IMR-90 (cell line): ENCODE measurements at regions not wholly inside any gene's neighbourhood (a gene's known extent, or its start where the extent isn't known, plus 50 kb on each side); places are given as distances from the start of the nearest gene placed in this dataset.

Experiments
- ATAC-seq: fragments of 200-7000 bp; cut with Tn5 transposase; 2 replicates; pipeline ENCODE4 v1.9.1; 2020; ENCODE audit warnings: low read depth, mild to moderate bottlenecking, moderate library complexity
- BruUV-seq: library from RNA; stranded (reverse); fragments of 400-500 nt; replicated peaks from 2 replicates; lab custom pipeline; 2021; lab: Mats Ljungman, UMichigan
- CTCF ChIA-PET: fragments of 300-600 bp; formaldehyde crosslinking; extraction: SDS; loops from one replicate; lab custom pipeline; 2021; ENCODE audit warnings: antibody characterized with exemption; lab: Yijun Ruan, JAX
- POLR2A ChIA-PET: fragments of 300-600 bp; sonication (Branson Sonifier 250); formaldehyde crosslinking; loops from one replicate; lab custom pipeline; 2022; ENCODE audit warnings: antibody characterized with exemption; ENCODE audit not compliant: unreplicated experiment; lab: Charles Lee
- DNase-seq: peaks from one replicate; pipeline ENCODE4 v3.0.0; 2013
- H2AFZ ChIP-seq: replicated peaks from 2 replicates; pipeline ENCODE3; 2013; ENCODE audit warnings: low read length, mild to moderate bottlenecking; ENCODE audit not compliant: poor library complexity
- H2AK5ac ChIP-seq: 2 replicates; pipeline ENCODE4 v1.6.1; 2013; ENCODE audit warnings: low read depth, low read length, inconsistent platforms
- H2AK9ac ChIP-seq: replicated peaks from 2 replicates; pipeline ENCODE3; 2013; ENCODE audit warnings: mild to moderate bottlenecking, low read depth, low read length, moderate library complexity; ENCODE audit not compliant: poor library complexity
- H2BK120ac ChIP-seq: 2 replicates; pipeline ENCODE4 v1.6.1; 2013; ENCODE audit warnings: low read depth, low read length, inconsistent platforms
- H2BK15ac ChIP-seq: 3 replicates; pipeline ENCODE4 v1.6.1; 2013; ENCODE audit warnings: low read depth, low read length, inconsistent platforms
- H2BK20ac ChIP-seq: 2 replicates; pipeline ENCODE4 v1.6.1; 2013; ENCODE audit warnings: low read depth, mild to moderate bottlenecking, inconsistent platforms, low read length, moderate library complexity
- H2BK5ac ChIP-seq: 2 replicates; pipeline ENCODE4 v1.6.1; 2013; ENCODE audit warnings: mild to moderate bottlenecking, low read depth, low read length, inconsistent platforms; ENCODE audit not compliant: poor library complexity, severe bottlenecking
- H3K14ac ChIP-seq: replicated peaks from 2 replicates; pipeline ENCODE4 v1.6.1; 2013; ENCODE audit warnings: low read depth, low read length, inconsistent platforms
- H3K18ac ChIP-seq: 2 replicates; pipeline ENCODE4 v1.6.1; 2013; ENCODE audit warnings: low read depth, low read length, control low read depth
- H3K23ac ChIP-seq: 2 replicates; pipeline ENCODE4 v1.6.1; 2013; ENCODE audit warnings: low read depth, low read length, inconsistent platforms
- H3K27ac ChIP-seq: 2 replicates; pipeline ENCODE4 v1.5.1; 2013; ENCODE audit warnings: mild to moderate bottlenecking, control low read depth, low read length; ENCODE audit not compliant: insufficient read depth
- H3K27me3 ChIP-seq: 2 replicates; pipeline ENCODE4 v1.6.1; 2013; ENCODE audit warnings: low read length; ENCODE audit not compliant: control insufficient read depth, insufficient read depth
- H3K36me3 ChIP-seq: 2 replicates; pipeline ENCODE4 v1.6.1; 2013; ENCODE audit warnings: low read length, mixed read lengths; ENCODE audit not compliant: control insufficient read depth, insufficient read depth
- H3K4ac ChIP-seq: 2 replicates; pipeline ENCODE4 v1.6.1; 2013; ENCODE audit warnings: low read depth, low read length, inconsistent platforms
- H3K4me1 ChIP-seq: 2 replicates; pipeline ENCODE4 v1.6.1; 2013; ENCODE audit warnings: low read length, mixed read lengths; ENCODE audit not compliant: control insufficient read depth, insufficient read depth
- H3K4me2 ChIP-seq: 2 replicates; pipeline ENCODE4 v1.6.1; 2013; ENCODE audit warnings: low read depth, mild to moderate bottlenecking, control low read depth, low read length, moderate library complexity
- H3K4me3 ChIP-seq: 2 replicates; pipeline ENCODE4 v1.5.1; 2013; ENCODE audit warnings: low read depth, mild to moderate bottlenecking, control low read depth, low read length, moderate library complexity; ENCODE audit not compliant: insufficient read depth
- H3K56ac ChIP-seq: 2 replicates; pipeline ENCODE4 v1.6.1; 2013; ENCODE audit warnings: low read length, inconsistent platforms; ENCODE audit not compliant: insufficient read depth; ENCODE audit errors: extremely low read depth
- H3K79me1 ChIP-seq, 2 experiments: 2 replicates each; pipeline ENCODE4 v1.6.1; 2013; ENCODE audit warnings: low read length in 2 of 2, inconsistent platforms in 1 of 2, low read depth in 1 of 2
- H3K9ac ChIP-seq: 2 replicates; pipeline ENCODE4 v1.6.1; 2013; ENCODE audit warnings: low read depth, low read length, control low read depth
- H3K9me1 ChIP-seq: 2 replicates; pipeline ENCODE4 v1.6.1; 2013; ENCODE audit warnings: low read length, inconsistent platforms; ENCODE audit not compliant: insufficient read depth
- H3K9me3 ChIP-seq: 2 replicates; pipeline ENCODE4 v1.6.1; 2013; ENCODE audit warnings: low read length; ENCODE audit not compliant: control insufficient read depth, insufficient read depth
- H4K20me1 ChIP-seq: 2 replicates; pipeline ENCODE4 v1.6.1; 2013; ENCODE audit warnings: low read length, inconsistent platforms; ENCODE audit not compliant: insufficient read depth
- H4K5ac ChIP-seq: 2 replicates; pipeline ENCODE4 v1.6.1; 2013; ENCODE audit warnings: mild to moderate bottlenecking, low read depth, low read length, control low read depth
- H4K8ac ChIP-seq, 2 experiments: 2 replicates each; pipeline ENCODE4 v1.6.1; 2013; ENCODE audit warnings: low read depth in 2 of 2, low read length in 2 of 2, control low read depth in 1 of 2, inconsistent platforms in 1 of 2
- H4K91ac ChIP-seq: 2 replicates; pipeline ENCODE4 v1.6.1; 2013; ENCODE audit warnings: low read depth, low read length, inconsistent platforms; ENCODE audit not compliant: insufficient read depth
- BHLHE40 ChIP-seq: fragments of 150-350 bp; IDR thresholded peaks from 2 replicates; pipeline ENCODE4 v1.6.1; 2016; ENCODE audit warnings: mild to moderate bottlenecking, low read depth, low read length
- CEBPB ChIP-seq: IDR thresholded peaks from 2 replicates; pipeline ENCODE4 v1.6.1; 2012; ENCODE audit warnings: low read depth, low read length, improper control_type of control experiment
- CHD1 ChIP-seq: IDR thresholded peaks from 2 replicates; pipeline ENCODE4 v1.6.1; 2012; ENCODE audit warnings: low read depth, low read length, improper control_type of control experiment
- MAFK ChIP-seq: IDR thresholded peaks from 2 replicates; pipeline ENCODE4 v1.6.1; 2012; ENCODE audit warnings: low read depth, low read length, improper control_type of control experiment
- MAZ ChIP-seq: IDR thresholded peaks from 2 replicates; pipeline ENCODE4 v1.6.1; 2012; ENCODE audit warnings: low read depth, mild to moderate bottlenecking, low read length, improper control_type of control experiment, moderate library complexity, borderline replicate concordance
- MXI1 ChIP-seq: IDR thresholded peaks from 2 replicates; pipeline ENCODE4 v1.6.1; 2012; ENCODE audit warnings: low read depth, mild to moderate bottlenecking, low read length, moderate library complexity, borderline replicate concordance
- NFE2L2 ChIP-seq: fragments of 150-350 bp; IDR thresholded peaks from 2 replicates; pipeline ENCODE4 v1.6.1; 2016; ENCODE audit warnings: low read depth, mild to moderate bottlenecking, low read length
- POLR2A ChIP-seq: IDR thresholded peaks from 2 replicates; pipeline ENCODE4 v1.6.1; 2012; ENCODE audit warnings: mild to moderate bottlenecking, low read depth, low read length
- RAD21 ChIP-seq: IDR thresholded peaks from 2 replicates; pipeline ENCODE4 v1.6.1; 2012; ENCODE audit warnings: low read length, improper control_type of control experiment
- RCOR1 ChIP-seq: IDR thresholded peaks from 2 replicates; pipeline ENCODE4 v1.6.1; 2012; ENCODE audit warnings: mild to moderate bottlenecking, low read length, improper control_type of control experiment; ENCODE audit not compliant: insufficient replicate concordance
- RFX5 ChIP-seq: IDR thresholded peaks from 2 replicates; pipeline ENCODE4 v1.8.0; 2012; ENCODE audit warnings: low read depth, mild to moderate bottlenecking, low read length, moderate library complexity
- SMC3 ChIP-seq: fragments of 150-350 bp; IDR thresholded peaks from 2 replicates; pipeline ENCODE4 v1.6.1; 2016; ENCODE audit warnings: low read depth, mild to moderate bottlenecking, antibody characterized with exemption, low read length, moderate library complexity
- WGBS, 2 experiments: methylation state at CpG; one replicate each; pipeline versions ENCODE4 v1.1.5 to v1.1.7; 2013; ENCODE audit warnings: missing lambda C conversion rate in 2 of 2; ENCODE audit not compliant: insufficient read length in 1 of 2; ENCODE audit errors: extremely low coverage in 2 of 2; 5-methylcytosine and 5-hydroxymethylcytosine counted together
- dilution Hi-C: fragments of 300-500 bp; cut with HindIII; formaldehyde crosslinking; loops from one replicate; pipeline ENCODE4 v1.14.3; 2018; ENCODE audit warnings: low sequenced_read_pairs; ENCODE audit not compliant: unreplicated experiment
- in situ Hi-C: fragments of 300-500 bp; cut with MboI; formaldehyde crosslinking; loops from 3 replicates; pipeline ENCODE4 v1.14.3; 2019; ENCODE audit warnings: low sequenced_read_pairs, inconsistent platforms, mixed read lengths
- intact Hi-C: fragments of 100-400 bp; cut with micrococcal nuclease; formaldehyde crosslinking; loops from 2 replicates; pipeline ENCODE4 v1.10.0; 2022
- TF ChIP-seq, protein P1 (sequence below): fragments of 150-350 bp; IDR thresholded peaks from 2 replicates; pipeline ENCODE4 v1.6.1; 2017; ENCODE audit warnings: mild to moderate bottlenecking, antibody characterized with exemption, low read length, low read depth
- TF ChIP-seq, protein P2 (sequence below): fragments of 150-350 bp; IDR thresholded peaks from 2 replicates; pipeline ENCODE4 v1.6.1; 2016; ENCODE audit warnings: low read depth, mild to moderate bottlenecking, low read length, moderate library complexity, borderline replicate concordance

DNA sequence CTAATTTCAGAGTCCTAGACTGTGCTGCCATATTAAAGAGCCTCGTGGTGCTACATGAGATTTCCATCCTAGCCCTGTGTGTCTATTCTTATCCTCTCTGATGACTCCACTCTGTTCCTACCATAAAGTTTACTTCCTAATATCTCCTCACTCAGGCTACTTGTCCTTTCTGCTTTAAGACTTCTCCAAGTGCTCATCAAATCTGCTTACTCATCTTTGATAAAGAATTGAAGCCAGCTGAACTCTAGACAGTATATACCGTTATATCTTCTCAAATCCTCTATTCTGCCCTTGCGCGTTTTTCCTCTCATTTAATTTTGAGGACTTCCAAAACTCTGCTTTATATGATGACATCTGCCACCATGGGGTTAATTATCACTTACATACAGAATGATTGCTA, 539.5 kb downstream of the HAPSTR1 start:
- H4K91ac ChIP-seq: no peak overlapping the region
- H2AK9ac ChIP-seq: no peak overlapping the region
- H2AFZ ChIP-seq: no peak overlapping the region
- H3K9me3 ChIP-seq: peaks cover 12% of the 10 kb centered on the region
- no peak overlapping the region for H3K27ac ChIP-seq
- ChIA-PET CTCF (no interaction called here), POLR2A (no interaction called here)
- no peak for ATAC-seq
- no peak overlapping the region for H3K4me2 ChIP-seq
- H3K23ac ChIP-seq: no peak overlapping the region
- H4K20me1 ChIP-seq: no peaks in the 10 kb centered on the region
- DNase-seq: no peak
- dilution Hi-C loops: no loop called here
- no peak overlapping the region for H3K14ac ChIP-seq
- H3K18ac ChIP-seq: no peak overlapping the region
- no peak overlapping the region for H4K8ac ChIP-seq
- no peaks in the 10 kb centered on the region for H3K27me3 ChIP-seq
- H3K36me3 ChIP-seq: no peaks in the 10 kb centered on the region
- H2AK5ac ChIP-seq: no peak overlapping the region
- BruUV-seq: no TSS peak
- H3K79me1 ChIP-seq: no peaks in the 10 kb centered on the region
- no peak overlapping the region for H2BK120ac ChIP-seq
- H3K4me3 ChIP-seq: no peak overlapping the region
- intact Hi-C loops: no loop called here
- H3K4me1 ChIP-seq: no peaks in the 10 kb centered on the region
- no peak overlapping the region for H2BK20ac ChIP-seq
- in situ Hi-C loops: no loop called here
- H2BK15ac ChIP-seq: no peak overlapping the region
- H4K5ac ChIP-seq: no peak overlapping the region
- no peak for TF ChIP-seq CHD1
- no peak for TF ChIP-seq RFX5
- TF ChIP-seq POLR2A: no peak
- TF ChIP-seq, protein P1, sequence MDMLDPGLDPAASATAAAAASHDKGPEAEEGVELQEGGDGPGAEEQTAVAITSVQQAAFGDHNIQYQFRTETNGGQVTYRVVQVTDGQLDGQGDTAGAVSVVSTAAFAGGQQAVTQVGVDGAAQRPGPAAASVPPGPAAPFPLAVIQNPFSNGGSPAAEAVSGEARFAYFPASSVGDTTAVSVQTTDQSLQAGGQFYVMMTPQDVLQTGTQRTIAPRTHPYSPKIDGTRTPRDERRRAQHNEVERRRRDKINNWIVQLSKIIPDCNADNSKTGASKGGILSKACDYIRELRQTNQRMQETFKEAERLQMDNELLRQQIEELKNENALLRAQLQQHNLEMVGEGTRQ: no peak
- TF ChIP-seq, protein P2, sequence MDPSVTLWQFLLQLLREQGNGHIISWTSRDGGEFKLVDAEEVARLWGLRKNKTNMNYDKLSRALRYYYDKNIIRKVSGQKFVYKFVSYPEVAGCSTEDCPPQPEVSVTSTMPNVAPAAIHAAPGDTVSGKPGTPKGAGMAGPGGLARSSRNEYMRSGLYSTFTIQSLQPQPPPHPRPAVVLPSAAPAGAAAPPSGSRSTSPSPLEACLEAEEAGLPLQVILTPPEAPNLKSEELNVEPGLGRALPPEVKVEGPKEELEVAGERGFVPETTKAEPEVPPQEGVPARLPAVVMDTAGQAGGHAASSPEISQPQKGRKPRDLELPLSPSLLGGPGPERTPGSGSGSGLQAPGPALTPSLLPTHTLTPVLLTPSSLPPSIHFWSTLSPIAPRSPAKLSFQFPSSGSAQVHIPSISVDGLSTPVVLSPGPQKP: no peak
- TF ChIP-seq RCOR1: no peak
- TF ChIP-seq SMC3: no peak
- TF ChIP-seq MAZ: no peak
- no peak for TF ChIP-seq MAFK
- TF ChIP-seq CEBPB: no peak
- no peak for TF ChIP-seq NFE2L2
- no peak for TF ChIP-seq RAD21
- no peak for TF ChIP-seq MXI1
- no peak for TF ChIP-seq BHLHE40
- no peaks in the 10 kb centered on the region for H3K9me1 ChIP-seq
- H3K56ac ChIP-seq: no peak overlapping the region
- no peak overlapping the region for H3K4ac ChIP-seq
- H3K9ac ChIP-seq: no peak overlapping the region
- 30% methylated on average over 2 of the region's 4 CpGs; no CpG with 5 or more reads in 1 of the 2 experiments for WGBS, 2 experiments
- no peak overlapping the region for H2BK5ac ChIP-seq
